CD14-positive monocyte (primary cell): ENCODE measurements at regions not wholly inside any gene's neighbourhood (a gene's known extent, or its start where the extent isn't known, plus 50 kb on each side); places are given as distances from the start of the nearest gene placed in this dataset.

Experiments used
- DNase-seq, 3 donors: peaks; one replicate each; pipeline ENCODE4 v3.0.0-alpha.2; 2011 to 2022
- H2AFZ ChIP-seq: 2 replicates; pipeline ENCODE4 v1.6.0; 2012; ENCODE audit warnings: mild to moderate bottlenecking, low read depth, low read length, inconsistent platforms; ENCODE audit not compliant: insufficient read depth, poor library complexity, severe bottlenecking
- H3K27ac ChIP-seq, 2 donors: 1 replicate in 1 of 2; 2 replicates in 1 of 2; pipeline ENCODE4 v1.5.1; 2012 to 2013; ENCODE audit warnings: low read length in 2 of 2, control low read depth in 1 of 2, inconsistent platforms in 1 of 2, low read depth in 1 of 2, mild to moderate bottlenecking in 1 of 2
- H3K27me3 ChIP-seq, 2 donors: one replicate each; pipeline versions ENCODE4 v1.6.0 to v1.6.1; 2011 to 2013; ENCODE audit warnings: low read length in 2 of 2; ENCODE audit not compliant: control insufficient read depth in 2 of 2, insufficient read depth in 2 of 2
- H3K36me3 ChIP-seq, 2 donors: replicated peaks in 1 of 2; 1 replicate in 1 of 2; 2 replicates in 1 of 2; pipeline versions ENCODE4 v1.5.1 to v1.6.1; 2012 to 2013; ENCODE audit warnings: low read length in 2 of 2, control low read depth in 1 of 2, inconsistent platforms in 1 of 2, mild to moderate bottlenecking in 1 of 2; ENCODE audit not compliant: insufficient read depth in 2 of 2, control insufficient read depth in 1 of 2
- H3K4me1 ChIP-seq, 2 donors: 1 replicate in 1 of 2; 2 replicates in 1 of 2; pipeline versions ENCODE4 v1.5.1 to v1.6.1; 2012 to 2013; ENCODE audit warnings: low read length in 2 of 2, control low read depth in 1 of 2, inconsistent platforms in 1 of 2, mild to moderate bottlenecking in 1 of 2, moderate library complexity in 1 of 2; ENCODE audit not compliant: insufficient read depth in 2 of 2, control insufficient read depth in 1 of 2
- H3K4me2 ChIP-seq: replicated peaks from 2 replicates; pipeline ENCODE3; 2012; ENCODE audit warnings: low read length, moderate library complexity, mild to moderate bottlenecking; ENCODE audit not compliant: poor library complexity, severe bottlenecking; ENCODE audit errors: extremely low read depth
- H3K4me3 ChIP-seq, 3 experiments: fragments of 200-600 bp in 1 of 3; sonication (generic) in 1 of 3; replicated peaks in 1 of 3; 1 replicate in 2 of 3; 2 replicates in 1 of 3; pipeline ENCODE4 v1.5.1; 2011 to 2013; ENCODE audit warnings: low read length in 3 of 3, mild to moderate bottlenecking in 3 of 3, control low read depth in 2 of 3, low read depth in 2 of 3, inconsistent platforms in 1 of 3, moderate library complexity in 1 of 3
- H3K79me2 ChIP-seq: 2 replicates; pipeline ENCODE4 v1.6.0; 2012; ENCODE audit warnings: mild to moderate bottlenecking, control low read depth, inconsistent platforms, low read length, moderate library complexity; ENCODE audit not compliant: insufficient read depth
- H3K9ac ChIP-seq: 2 replicates; pipeline ENCODE4 v1.6.0; 2017; ENCODE audit warnings: low read length, mild to moderate bottlenecking; ENCODE audit not compliant: insufficient read depth, poor library complexity, severe bottlenecking
- H3K9me3 ChIP-seq, 2 donors: replicated peaks in 1 of 2; 1 replicate in 1 of 2; 2 replicates in 1 of 2; pipeline versions ENCODE4 v1.5.1 to v1.6.1; 2012 to 2013; ENCODE audit warnings: low read length in 2 of 2, control low read depth in 1 of 2; ENCODE audit not compliant: control insufficient read depth in 1 of 2, insufficient read depth in 1 of 2
- H4K20me1 ChIP-seq: 2 replicates; pipeline ENCODE4 v1.6.0; 2012; ENCODE audit warnings: mild to moderate bottlenecking, low read length, control low read depth, moderate library complexity; ENCODE audit not compliant: insufficient read depth
- H3K27ac Mint-ChIP-seq, 7 donors: one replicate each; pipeline ENCODE4 v1.8.0; 2020; ENCODE audit warnings: mild to moderate bottlenecking in 7 of 7, mixed read lengths in 7 of 7, moderate library complexity in 6 of 7, inconsistent platforms in 2 of 7
- H3K27me3 Mint-ChIP-seq, 3 donors: one replicate each; pipeline ENCODE4 v1.8.0; 2021 to 2022; ENCODE audit warnings: low read depth in 3 of 3, mild to moderate bottlenecking in 3 of 3, mixed read lengths in 3 of 3, moderate library complexity in 3 of 3, inconsistent platforms in 1 of 3
- H3K36me3 Mint-ChIP-seq, 2 donors: one replicate each; pipeline ENCODE4 v1.8.0; 2020; ENCODE audit warnings: mixed read lengths in 2 of 2, inconsistent platforms in 1 of 2, mild to moderate bottlenecking in 1 of 2
- H3K4me1 Mint-ChIP-seq: one replicate; pipeline ENCODE4 v1.8.0; 2020; ENCODE audit warnings: mild to moderate bottlenecking, mixed read lengths
- H3K4me3 Mint-ChIP-seq, 2 donors: one replicate each; pipeline ENCODE4 v1.8.0; 2020; ENCODE audit warnings: mild to moderate bottlenecking in 2 of 2, mixed read lengths in 2 of 2, moderate library complexity in 1 of 2
- H3K9me3 Mint-ChIP-seq, 7 donors: one replicate each; pipeline ENCODE4 v1.8.0; 2020 to 2022; ENCODE audit warnings: mixed read lengths in 7 of 7, mild to moderate bottlenecking in 6 of 7, moderate library complexity in 6 of 7, inconsistent platforms in 2 of 7
- CTCF ChIP-seq: fragments of 200-600 bp; IDR thresholded peaks from one replicate; pipeline ENCODE4 v1.8.0; 2022; ENCODE audit warnings: antibody characterized with exemption, mild to moderate bottlenecking
- WGBS: methylation state at CpG from one replicate; pipeline ENCODE4 v1.1.5; 2013; ENCODE audit warnings: missing lambda C conversion rate; ENCODE audit not compliant: insufficient coverage; 5-methylcytosine and 5-hydroxymethylcytosine counted together
- intact Hi-C, 2 donors: fragments of 100-400 bp; cut with micrococcal nuclease; formaldehyde crosslinking; loops; one replicate each; pipeline versions ENCODE4 v1.15.0 to v1.15.1; 2023

- Mint-ChIP-seq H3K4me3 (no peak overlapping the region), H3K36me3 (no peaks in the 10 kb centered on the region), H3K9me3 (peaks cover 0 to 11% (median 7%) of the 10 kb centered on the region in 7 donors), H3K27me3 (peaks cover 0 to 1% (median 0%) of the 10 kb centered on the region in 3 donors), H3K27ac (no peak overlapping the region), H3K4me1 (no peaks in the 10 kb centered on the region)
- Histone ChIP-seq H3K4me2 (no peak overlapping the region), H3K4me1 (no peaks in the 10 kb centered on the region), H3K36me3 (no peaks in the 10 kb centered on the region), H3K9me3 (peaks cover 6 to 7% of the 10 kb centered on the region in 2 donors), H3K27me3 (no peaks in the 10 kb centered on the region), H3K9ac (no peak overlapping the region), H3K4me3 (no peak overlapping the region), H4K20me1 (no peaks in the 10 kb centered on the region), H2AFZ (no peak overlapping the region), H3K27ac (no peak overlapping the region), H3K79me2 (no peaks in the 10 kb centered on the region)
- intact Hi-C loops = no loop called here
- DNase-seq = no peak
- no peak for TF ChIP-seq CTCF
- 80% methylated on average over 1 of the region's 3 CpGs for WGBS
Measured at GRCh38 chr2:150136401-150136800, 351.1 kb downstream of the RND3 start.

GRCh38 chr2:150135223-150135883 lies 352.1 kb downstream of the RND3 start:
- 96% methylated on average over 4 of the region's 7 CpGs for WGBS
- Histone ChIP-seq H3K9ac (no peak overlapping the region), H3K27me3 (no peaks in the 10 kb centered on the region), H4K20me1 (no peaks in the 10 kb centered on the region), H3K27ac (no peak overlapping the region), H3K36me3 (no peaks in the 10 kb centered on the region), H3K79me2 (no peaks in the 10 kb centered on the region), H2AFZ (no peak overlapping the region), H3K9me3 (peaks cover 6 to 7% of the 10 kb centered on the region in 2 donors), H3K4me3 (no peak overlapping the region), H3K4me1 (no peaks in the 10 kb centered on the region), H3K4me2 (no peak overlapping the region)
- TF ChIP-seq CTCF = no peak
- no peaks in the 10 kb centered on the region for H3K36me3 Mint-ChIP-seq
- no peak overlapping the region for H3K27ac Mint-ChIP-seq
- intact Hi-C loops = no loop called here
- H3K9me3 Mint-ChIP-seq = peaks cover 0 to 11% (median 7%) of the 10 kb centered on the region in 7 donors
- H3K27me3 Mint-ChIP-seq = peaks cover 0 to 1% (median 0%) of the 10 kb centered on the region in 3 donors
- no peak overlapping the region for H3K4me3 Mint-ChIP-seq
- DNase-seq = no peak
- no peaks in the 10 kb centered on the region for H3K4me1 Mint-ChIP-seq
